OCI-LY7 (cell line): ENCODE measurements at regions not wholly inside any gene's neighbourhood (a gene's known extent, or its start where the extent isn't known, plus 50 kb on each side); places are given as distances from the start of the nearest gene placed in this dataset.

ENCODE experiments used
- BruUV-seq: library from RNA; stranded (reverse); fragments of 400-500 nt; replicated peaks from 2 replicates; lab custom pipeline; 2021; lab: Mats Ljungman, UMichigan
- CTCF ChIA-PET: fragments of 300-600 bp; sonication (Branson Sonifier 250); formaldehyde crosslinking; loops from one replicate; lab custom pipeline; 2022; ENCODE audit warnings: antibody characterized with exemption; ENCODE audit not compliant: unreplicated experiment; lab: Charles Lee
- POLR2A ChIA-PET: fragments of 300-600 bp; sonication (Branson Sonifier 250); formaldehyde crosslinking; loops from one replicate; lab custom pipeline; 2022; ENCODE audit warnings: antibody characterized with exemption; lab: Charles Lee
- DNase-seq: peaks from one replicate; pipeline ENCODE4 v3.0.0-alpha.2; 2015; ENCODE audit warnings: low spot score
- H2AFZ ChIP-seq: fragments of 200-600 bp; sonication (generic), shearing (Covaris generic); 2 replicates; pipeline ENCODE4 v1.6.1; 2014; ENCODE audit warnings: mild to moderate bottlenecking, antibody characterized with exemption, low read length, moderate library complexity
- H3K27ac ChIP-seq: fragments of 200-600 bp; sonication (generic); 2 replicates; pipeline ENCODE4 v1.5.1; 2014; ENCODE audit warnings: mixed run types, low read depth, mild to moderate bottlenecking, moderate library complexity, low read length, inconsistent platforms; ENCODE audit not compliant: poor library complexity, severe bottlenecking
- H3K36me3 ChIP-seq: fragments of 200-600 bp; sonication (generic); 2 replicates; pipeline ENCODE4 v1.6.1; 2014; ENCODE audit warnings: mild to moderate bottlenecking, antibody characterized with exemption, low read length, moderate library complexity, mixed read lengths; ENCODE audit not compliant: insufficient read depth
- H3K4me1 ChIP-seq: fragments of 200-600 bp; sonication (generic); 2 replicates; pipeline ENCODE4 v1.5.1; 2014; ENCODE audit warnings: mild to moderate bottlenecking, low read length; ENCODE audit not compliant: insufficient read depth, poor library complexity, severe bottlenecking
- H3K4me2 ChIP-seq: fragments of 200-600 bp; sonication (generic); 2 replicates; pipeline ENCODE4 v1.6.1; 2014; ENCODE audit warnings: mild to moderate bottlenecking, low read length
- H3K4me3 ChIP-seq: fragments of 200-600 bp; sonication (generic); 2 replicates; pipeline ENCODE4 v1.5.1; 2014; ENCODE audit warnings: mild to moderate bottlenecking, low read depth, low read length; ENCODE audit not compliant: poor library complexity, severe bottlenecking
- H3K79me2 ChIP-seq: fragments of 200-600 bp; sonication (generic); 2 replicates; pipeline ENCODE4 v1.6.1; 2016; ENCODE audit warnings: low read depth, mild to moderate bottlenecking, low read length, moderate library complexity, mixed read lengths; ENCODE audit not compliant: insufficient read depth
- H3K9me2 ChIP-seq: fragments of 200-600 bp; sonication (generic); 2 replicates; pipeline ENCODE4 v1.6.1; 2016; ENCODE audit warnings: mild to moderate bottlenecking, low read length, mixed read lengths; ENCODE audit not compliant: insufficient read depth
- H3K9me3 ChIP-seq: fragments of 200-600 bp; sonication (generic); 2 replicates; pipeline ENCODE4 v1.6.1; 2014; ENCODE audit warnings: mild to moderate bottlenecking, mixed run types, low read length, mixed read lengths
- H4K20me1 ChIP-seq: fragments of 200-600 bp; sonication (generic); 2 replicates; pipeline ENCODE4 v1.6.1; 2014; ENCODE audit warnings: mild to moderate bottlenecking, antibody characterized with exemption, low read length, moderate library complexity, mixed read lengths; ENCODE audit not compliant: insufficient read depth
- EZH2phosphoT487 ChIP-seq: fragments of 200-600 bp; sonication (generic); IDR thresholded peaks from 2 replicates; pipeline ENCODE4 v1.6.1; 2018; ENCODE audit warnings: low read depth, borderline replicate concordance, mild to moderate bottlenecking, mixed run types, antibody characterized with exemption, low read length, moderate library complexity, mixed read lengths
- intact Hi-C: fragments of 100-400 bp; cut with micrococcal nuclease; formaldehyde crosslinking; loops from one replicate; pipeline ENCODE4 v1.10.0; 2022; ENCODE audit not compliant: unreplicated experiment
- TF ChIP-seq, protein P1 (sequence below): fragments of 200-600 bp; sonication (generic); conservative IDR thresholded peaks from 2 replicates; pipeline ENCODE4 v1.5.1; 2014; ENCODE audit warnings: mild to moderate bottlenecking, antibody characterized with exemption, low read length, moderate library complexity, mixed read lengths

DNA sequence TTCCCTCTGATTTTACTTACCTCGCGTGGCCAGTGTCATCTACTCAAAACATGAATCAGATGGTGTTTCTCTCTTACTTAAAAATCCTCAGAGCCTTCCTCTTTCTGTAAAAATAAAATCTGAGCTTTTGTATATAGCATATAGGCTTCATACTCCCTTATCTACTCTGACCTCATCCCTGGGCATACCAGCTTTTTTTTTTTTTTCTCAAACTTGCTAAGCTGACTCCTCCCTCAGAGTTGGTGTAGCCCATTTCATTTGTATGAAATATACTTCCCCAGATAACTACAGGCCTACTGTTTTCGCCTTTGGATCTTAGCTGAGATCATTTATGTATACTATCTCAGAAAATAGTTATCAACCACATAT, 648.9 kb upstream of the ALCAM start:
- peak overlapping the region; percentile 45 for H3K4me2 ChIP-seq
- peak overlapping the region; percentile 80 for H2AFZ ChIP-seq
- no peaks in the 10 kb centered on the region for H3K9me2 ChIP-seq
- TF ChIP-seq EZH2phosphoT487 = no peak
- TF ChIP-seq, protein P1, sequence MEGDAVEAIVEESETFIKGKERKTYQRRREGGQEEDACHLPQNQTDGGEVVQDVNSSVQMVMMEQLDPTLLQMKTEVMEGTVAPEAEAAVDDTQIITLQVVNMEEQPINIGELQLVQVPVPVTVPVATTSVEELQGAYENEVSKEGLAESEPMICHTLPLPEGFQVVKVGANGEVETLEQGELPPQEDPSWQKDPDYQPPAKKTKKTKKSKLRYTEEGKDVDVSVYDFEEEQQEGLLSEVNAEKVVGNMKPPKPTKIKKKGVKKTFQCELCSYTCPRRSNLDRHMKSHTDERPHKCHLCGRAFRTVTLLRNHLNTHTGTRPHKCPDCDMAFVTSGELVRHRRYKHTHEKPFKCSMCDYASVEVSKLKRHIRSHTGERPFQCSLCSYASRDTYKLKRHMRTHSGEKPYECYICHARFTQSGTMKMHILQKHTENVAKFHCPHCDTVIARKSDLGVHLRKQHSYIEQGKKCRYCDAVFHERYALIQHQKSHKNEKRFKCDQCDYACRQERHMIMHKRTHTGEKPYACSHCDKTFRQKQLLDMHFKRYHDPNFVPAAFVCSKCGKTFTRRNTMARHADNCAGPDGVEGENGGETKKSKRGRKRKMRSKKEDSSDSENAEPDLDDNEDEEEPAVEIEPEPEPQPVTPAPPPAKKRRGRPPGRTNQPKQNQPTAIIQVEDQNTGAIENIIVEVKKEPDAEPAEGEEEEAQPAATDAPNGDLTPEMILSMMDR = no peak
- no peaks in the 10 kb centered on the region for H3K36me3 ChIP-seq
- no peaks in the 10 kb centered on the region for H4K20me1 ChIP-seq
- peak overlapping the region; percentile 30 for H3K27ac ChIP-seq
- ChIA-PET CTCF (interaction anchor here (0.6 kb wide), 1 partner anchor 1248 kb away, joined by 3 read pairs; no protein-coding TSS in a partner anchor), POLR2A (interaction anchor here (0.6 to 0.7 kb wide), 3 partner anchors 11 to 763 kb away, joined by 3 read pairs; no protein-coding TSS in a partner anchor)
- no TSS peak for BruUV-seq
- no peaks in the 10 kb centered on the region for H3K79me2 ChIP-seq
- DNase-seq = peak; percentile 3
- no peaks in the 10 kb centered on the region for H3K9me3 ChIP-seq
- intact Hi-C loops = no loop called here
- peaks cover 13% of the 10 kb centered on the region for H3K4me1 ChIP-seq
- H3K4me3 ChIP-seq = peak overlapping the region; percentile 34

DNA sequence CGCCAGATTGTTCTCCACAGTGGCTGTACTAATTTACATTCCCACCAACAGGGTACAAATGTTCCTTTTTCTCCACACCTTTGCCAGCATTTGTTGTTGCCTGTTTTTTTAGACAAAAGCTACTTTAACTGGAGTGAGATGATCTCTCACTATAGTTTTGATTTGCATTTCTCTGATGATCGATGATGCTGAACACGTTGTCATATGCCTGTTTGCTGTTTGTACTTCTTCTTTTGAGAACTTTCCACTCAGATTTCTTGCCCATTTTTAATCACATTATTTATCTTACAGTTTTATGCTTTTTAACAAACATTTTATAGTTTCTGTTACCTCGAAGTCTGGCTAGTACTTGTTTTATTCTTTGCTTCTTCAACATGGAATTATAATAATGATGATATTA, 643.7 kb upstream of the ALCAM start:
- no peaks in the 10 kb centered on the region for H3K9me2 ChIP-seq
- TF ChIP-seq EZH2phosphoT487 = no peak
- TF ChIP-seq, protein P1 = no peak
- H2AFZ ChIP-seq = no peak overlapping the region
- H3K9me3 ChIP-seq = no peaks in the 10 kb centered on the region
- H3K4me2 ChIP-seq = no peak overlapping the region
- no peaks in the 10 kb centered on the region for H4K20me1 ChIP-seq
- H3K36me3 ChIP-seq = no peaks in the 10 kb centered on the region
- intact Hi-C loops = no loop called here
- ChIA-PET POLR2A (no interaction called here), CTCF (no interaction called here)
- H3K4me3 ChIP-seq = no peak overlapping the region
- H3K79me2 ChIP-seq = no peaks in the 10 kb centered on the region
- H3K27ac ChIP-seq = no peak overlapping the region
- no TSS peak for BruUV-seq
- no peak for DNase-seq
- H3K4me1 ChIP-seq = no peaks in the 10 kb centered on the region

DNA sequence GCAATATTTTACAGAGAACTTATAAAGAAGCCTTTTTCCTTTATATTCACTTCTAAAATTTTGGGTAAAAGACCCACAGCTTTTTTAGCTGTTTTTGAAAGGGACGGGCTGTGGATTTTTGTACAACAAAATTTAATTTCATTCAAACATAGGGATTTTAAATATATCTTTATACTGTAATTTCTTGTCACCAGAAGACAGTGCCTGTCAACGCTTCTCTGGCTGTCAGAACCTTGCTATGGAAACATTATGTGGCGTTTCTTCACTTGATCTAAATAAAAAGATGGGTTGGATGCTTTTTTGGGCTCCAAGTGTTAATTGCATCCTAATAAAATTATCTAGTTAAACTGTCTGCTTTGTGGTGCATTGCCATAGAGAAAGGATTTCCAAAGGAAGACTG, 635.6 kb upstream of the ALCAM start:
- no peak overlapping the region for H3K4me2 ChIP-seq
- CTCF ChIA-PET = no interaction called here
- no peaks in the 10 kb centered on the region for H3K36me3 ChIP-seq
- intact Hi-C loops = no loop called here
- DNase-seq = no peak
- no peaks in the 10 kb centered on the region for H3K79me2 ChIP-seq
- no peak overlapping the region for H3K4me3 ChIP-seq
- no peaks in the 10 kb centered on the region for H4K20me1 ChIP-seq
- H2AFZ ChIP-seq = no peak overlapping the region
- no peak overlapping the region for H3K27ac ChIP-seq
- no peaks in the 10 kb centered on the region for H3K9me3 ChIP-seq
- H3K4me1 ChIP-seq = no peaks in the 10 kb centered on the region
- BruUV-seq = no TSS peak
- POLR2A ChIA-PET = interaction anchor here (0.7 kb wide), 2 partner anchors 111 to 575 kb away, joined by 3 read pairs; no protein-coding TSS in a partner anchor
- no peaks in the 10 kb centered on the region for H3K9me2 ChIP-seq
- no peak for TF ChIP-seq EZH2phosphoT487
- TF ChIP-seq, protein P1 = no peak
